Fibroblast of mammary gland (primary cell): ENCODE measurements at regions not wholly inside any gene's neighbourhood (a gene's known extent, or its start where the extent isn't known, plus 50 kb on each side); places are given as distances from the start of the nearest gene placed in this dataset.

Source experiments
- DNase-seq: peaks from one replicate; pipeline ENCODE4 v3.0.0-alpha.2; 2010; ENCODE audit warnings: low read depth
- H3K4me3 ChIP-seq: 2 replicates; pipeline ENCODE4 v1.5.1; 2011; ENCODE audit warnings: low read depth, mild to moderate bottlenecking, low read length, moderate library complexity; ENCODE audit not compliant: control insufficient read depth
- TF ChIP-seq, protein P1 (sequence below): conservative IDR thresholded peaks from 2 replicates; pipeline ENCODE4 v1.5.1; 2011; ENCODE audit warnings: low read depth, low read length, inconsistent platforms; ENCODE audit not compliant: control insufficient read depth, insufficient read depth

DNA sequence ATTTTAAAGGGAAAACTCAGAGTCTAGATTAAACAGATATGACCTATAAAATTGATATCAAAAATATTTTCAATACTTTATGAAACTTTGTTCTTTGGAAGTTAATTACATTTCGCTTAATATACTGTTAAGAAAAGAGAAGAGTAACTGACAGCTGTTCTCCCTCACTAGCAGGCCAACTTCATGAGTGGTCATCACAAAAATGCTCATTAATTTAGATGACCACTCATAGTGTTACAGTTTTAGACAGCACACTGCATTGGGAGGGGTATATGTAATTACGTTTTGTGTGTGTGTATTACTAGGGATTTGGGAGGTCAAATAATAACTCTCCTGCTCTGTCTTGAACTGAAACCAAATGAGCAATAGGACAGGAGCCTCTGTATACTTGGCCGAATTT lies 80.2 kb upstream of the EDNRA start:
- TF ChIP-seq, protein P1, sequence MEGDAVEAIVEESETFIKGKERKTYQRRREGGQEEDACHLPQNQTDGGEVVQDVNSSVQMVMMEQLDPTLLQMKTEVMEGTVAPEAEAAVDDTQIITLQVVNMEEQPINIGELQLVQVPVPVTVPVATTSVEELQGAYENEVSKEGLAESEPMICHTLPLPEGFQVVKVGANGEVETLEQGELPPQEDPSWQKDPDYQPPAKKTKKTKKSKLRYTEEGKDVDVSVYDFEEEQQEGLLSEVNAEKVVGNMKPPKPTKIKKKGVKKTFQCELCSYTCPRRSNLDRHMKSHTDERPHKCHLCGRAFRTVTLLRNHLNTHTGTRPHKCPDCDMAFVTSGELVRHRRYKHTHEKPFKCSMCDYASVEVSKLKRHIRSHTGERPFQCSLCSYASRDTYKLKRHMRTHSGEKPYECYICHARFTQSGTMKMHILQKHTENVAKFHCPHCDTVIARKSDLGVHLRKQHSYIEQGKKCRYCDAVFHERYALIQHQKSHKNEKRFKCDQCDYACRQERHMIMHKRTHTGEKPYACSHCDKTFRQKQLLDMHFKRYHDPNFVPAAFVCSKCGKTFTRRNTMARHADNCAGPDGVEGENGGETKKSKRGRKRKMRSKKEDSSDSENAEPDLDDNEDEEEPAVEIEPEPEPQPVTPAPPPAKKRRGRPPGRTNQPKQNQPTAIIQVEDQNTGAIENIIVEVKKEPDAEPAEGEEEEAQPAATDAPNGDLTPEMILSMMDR, result no peak
- H3K4me3 ChIP-seq, result no peak overlapping the region
- no peak for DNase-seq

DNA sequence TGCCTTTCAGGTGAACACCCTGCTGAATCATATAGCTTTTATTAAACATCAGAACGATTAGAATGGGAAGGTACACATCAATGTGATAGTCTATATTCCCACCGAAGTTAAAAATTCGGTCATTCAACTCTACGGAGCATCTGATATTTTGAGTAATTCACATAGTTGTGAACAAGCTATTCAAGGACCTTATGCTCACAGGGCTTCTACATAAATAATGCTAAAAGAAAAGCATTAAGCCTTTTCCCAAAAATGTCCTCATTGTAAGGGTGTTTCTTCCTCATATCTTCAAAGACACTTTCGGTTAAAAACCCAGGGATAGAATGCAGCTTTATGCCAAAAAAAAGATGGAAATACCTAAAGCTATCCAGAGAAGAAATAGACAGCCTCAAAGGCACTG lies 79.7 kb upstream of the EDNRA start:
- TF ChIP-seq, protein P1, result no peak
- H3K4me3 ChIP-seq, result no peak overlapping the region
- no peak for DNase-seq

DNA sequence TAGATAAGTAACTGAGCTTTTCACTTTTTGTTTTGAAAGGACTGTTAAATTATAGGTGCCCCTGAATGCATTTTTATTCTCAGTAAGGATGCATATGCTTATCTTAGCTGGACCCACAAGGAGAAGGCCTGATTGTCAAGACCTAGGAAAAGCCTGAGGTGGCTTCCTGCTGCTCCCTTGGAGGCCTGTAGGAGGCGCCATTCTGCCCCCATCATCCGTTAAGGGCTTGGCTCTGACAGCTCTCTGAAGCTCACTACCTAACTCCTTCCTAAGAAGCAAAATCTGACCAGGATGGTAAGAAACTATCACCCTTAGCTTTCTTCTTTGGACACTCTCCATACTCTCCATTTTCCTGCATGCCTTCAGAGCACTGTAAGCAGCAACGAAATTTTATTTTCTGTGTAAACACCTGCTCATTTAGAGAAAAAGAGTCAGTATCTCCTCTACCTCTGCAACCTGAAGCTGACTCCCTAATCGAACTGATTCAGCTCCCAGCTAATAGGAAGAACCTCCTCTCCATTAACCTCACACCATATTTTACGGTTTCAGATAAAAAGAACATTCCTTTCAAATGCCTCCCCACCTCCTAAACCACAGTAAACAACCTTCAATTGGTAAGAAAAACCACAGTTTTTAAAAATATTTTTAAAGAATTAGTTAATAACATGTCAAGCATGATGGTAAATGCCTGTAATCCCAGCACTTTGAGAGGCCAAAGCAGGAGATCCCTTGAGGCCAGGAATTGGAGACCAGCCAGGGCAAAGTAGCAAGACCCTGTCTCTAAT lies 73.4 kb upstream of the EDNRA start:
- peak; percentile 22 for DNase-seq
- TF ChIP-seq, protein P1, result peak; percentile 41
- H3K4me3 ChIP-seq, result no peak overlapping the region

DNA sequence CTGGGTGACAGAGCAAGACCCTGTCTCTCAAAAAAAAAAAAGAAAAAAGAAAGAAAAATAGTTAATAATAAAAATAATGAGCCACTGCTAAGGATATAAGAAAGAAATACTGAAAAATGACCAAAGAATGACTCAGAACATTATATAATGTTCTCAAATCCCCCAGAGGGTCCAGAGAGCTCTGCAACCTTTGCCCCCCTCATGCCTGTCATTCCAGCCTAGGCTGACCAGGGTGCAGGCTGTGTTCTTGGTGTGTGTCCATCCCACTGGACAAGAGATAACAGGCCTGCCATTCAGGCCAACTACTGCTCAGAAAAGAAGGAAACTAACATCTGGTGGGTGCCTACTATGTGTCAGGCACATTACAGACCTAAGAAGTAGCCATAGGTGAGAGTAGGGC lies 72.7 kb upstream of the EDNRA start:
- TF ChIP-seq, protein P1, result no peak
- no peak overlapping the region for H3K4me3 ChIP-seq
- peak; percentile 12 for DNase-seq

DNA sequence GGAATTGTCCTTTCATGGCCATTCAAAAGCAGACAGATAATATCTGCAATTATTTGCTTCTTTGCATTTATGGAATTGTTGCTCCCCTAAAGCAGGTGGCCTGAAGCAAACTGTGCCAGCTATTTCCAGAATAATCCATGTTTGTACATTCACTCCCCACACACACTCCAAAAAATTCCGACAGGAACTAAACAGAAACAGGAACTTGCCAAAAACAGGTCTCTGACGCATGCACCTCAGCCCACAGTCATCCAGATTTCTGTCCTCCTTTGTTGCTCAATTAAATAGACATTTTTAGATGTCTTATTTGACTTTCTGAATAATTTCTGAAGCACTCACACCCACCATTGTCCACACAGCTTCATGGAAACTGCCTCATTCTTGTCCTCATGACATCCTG lies 71.5 kb upstream of the EDNRA start:
- TF ChIP-seq, protein P1, result no peak
- H3K4me3 ChIP-seq, result no peak overlapping the region
- DNase-seq, result peak; percentile 63

DNA sequence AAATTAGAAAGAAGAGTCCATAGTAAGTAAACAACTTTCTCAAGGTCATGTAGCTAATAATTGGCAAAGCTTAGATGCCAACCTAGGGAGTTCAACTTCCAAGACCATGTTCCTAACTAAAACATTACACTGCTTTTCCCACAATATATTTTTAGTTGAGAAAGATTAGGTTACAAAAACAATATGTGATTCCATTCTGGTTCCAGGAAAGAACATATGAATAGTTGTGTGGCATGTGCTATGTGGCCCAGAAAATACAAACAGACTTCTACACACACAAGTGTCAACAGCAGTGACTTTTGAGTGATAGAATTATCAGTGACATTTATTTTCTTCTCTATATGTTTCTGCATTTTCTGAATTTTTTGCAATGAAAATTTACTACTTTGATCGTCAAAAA lies 62.7 kb upstream of the EDNRA start:
- TF ChIP-seq, protein P1, result no peak
- no peak overlapping the region for H3K4me3 ChIP-seq
- DNase-seq, result no peak
